SH-SY5Y (cell line): ENCODE measurements at regions not wholly inside any gene's neighbourhood (a gene's known extent, or its start where the extent isn't known, plus 50 kb on each side); places are given as distances from the start of the nearest gene placed in this dataset.

Source experiments
- GATA2 ChIP-seq: IDR thresholded peaks from 2 replicates; pipeline ENCODE4 v1.6.1; 2011; ENCODE audit warnings: mild to moderate bottlenecking, low read depth, low read length
- GATA3 ChIP-seq: IDR thresholded peaks from 2 replicates; pipeline ENCODE4 v1.6.1; 2011; ENCODE audit warnings: low read depth, mild to moderate bottlenecking, low read length, moderate library complexity

- TF ChIP-seq GATA3 (no peak), GATA2 (no peak)
Measured at GRCh38 chr1:80085067-80085466, 1078.5 kb upstream of the ADGRL4 start.

- TF ChIP-seq GATA3 (no peak), GATA2 (no peak)
Measured at GRCh38 chr1:80083892-80084291, 1077.4 kb upstream of the ADGRL4 start.

GRCh38 chr1:80076469-80076868 is 1069.9 kb upstream of the ADGRL4 start:
- no peak for TF ChIP-seq GATA3
- TF ChIP-seq GATA2, result no peak

- no peak for TF ChIP-seq GATA3
- TF ChIP-seq GATA2, result no peak
Measured at GRCh38 chr1:80075351-80075750, 1068.8 kb upstream of the ADGRL4 start.

GRCh38 chr1:80072563-80072962 is 1066.0 kb upstream of the ADGRL4 start:
- TF ChIP-seq GATA2 (no peak), GATA3 (no peak)

GRCh38 chr1:80066060-80066459 is 1059.5 kb upstream of the ADGRL4 start:
- TF ChIP-seq GATA2, result no peak
- no peak for TF ChIP-seq GATA3

- no peak for TF ChIP-seq GATA3
- TF ChIP-seq GATA2, result no peak
Measured at GRCh38 chr1:80064524-80064923, 1058.0 kb upstream of the ADGRL4 start.

- TF ChIP-seq GATA2 (no peak), GATA3 (no peak)
Measured at GRCh38 chr1:80059940-80060339, 1053.4 kb upstream of the ADGRL4 start.

- TF ChIP-seq GATA3, result no peak
Measured at GRCh38 chr1:80056179-80056578, 1049.6 kb upstream of the ADGRL4 start.

- no peak for TF ChIP-seq GATA2
- TF ChIP-seq GATA3, result no peak
Measured at GRCh38 chr1:80054129-80054528, 1047.6 kb upstream of the ADGRL4 start.

- no peak for TF ChIP-seq GATA3
- TF ChIP-seq GATA2, result no peak
Measured at GRCh38 chr1:80053613-80054012, 1047.1 kb upstream of the ADGRL4 start.

- TF ChIP-seq GATA3 (no peak), GATA2 (no peak)
Measured at GRCh38 chr1:80050523-80050922, 1044.0 kb upstream of the ADGRL4 start.

GRCh38 chr1:80050085-80050484 is 1043.6 kb upstream of the ADGRL4 start:
- TF ChIP-seq GATA2 (no peak), GATA3 (no peak)

GRCh38 chr1:80048716-80049115 is 1042.2 kb upstream of the ADGRL4 start:
- TF ChIP-seq GATA2 (no peak), GATA3 (no peak)

- no peak for TF ChIP-seq GATA2
- TF ChIP-seq GATA3, result no peak
Measured at GRCh38 chr1:80047791-80048190, 1041.3 kb upstream of the ADGRL4 start.

- TF ChIP-seq GATA2, result no peak
- no peak for TF ChIP-seq GATA3
Measured at GRCh38 chr1:80044662-80045061, 1038.1 kb upstream of the ADGRL4 start.

GRCh38 chr1:80036690-80037432 is 1030.3 kb upstream of the ADGRL4 start:
- TF ChIP-seq GATA2 (no peak), GATA3 (no peak)
